ENCODE measurements at regions not wholly inside any gene's neighbourhood (a gene's known extent, or its start where the extent isn't known, plus 50 kb on each side); places are given as distances from the start of the nearest gene placed in this dataset.

DNA sequence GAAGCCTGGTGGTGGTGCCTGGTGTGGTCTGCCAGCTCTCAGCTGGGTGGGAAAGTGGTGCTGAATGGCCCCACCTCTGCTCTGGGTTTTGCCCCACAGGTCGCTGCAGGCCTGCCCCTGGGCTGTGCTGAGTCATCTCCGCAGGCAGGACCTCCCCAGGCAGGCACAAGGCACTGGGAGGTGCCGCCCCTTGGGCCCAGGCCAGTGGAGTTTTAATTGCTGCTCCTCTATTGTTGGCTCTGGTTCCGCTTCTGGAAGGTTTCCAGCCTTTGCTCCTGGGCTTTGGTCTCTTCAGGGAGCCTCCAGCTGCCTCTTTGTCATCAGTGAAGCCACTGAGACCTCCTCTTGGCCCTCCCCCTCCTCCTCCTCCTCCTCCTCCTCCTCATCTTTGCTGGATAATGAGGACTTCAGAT, 180.3 kb upstream of the GRB10 start:
- peak; percentile 98 for DNase-seq

DNA sequence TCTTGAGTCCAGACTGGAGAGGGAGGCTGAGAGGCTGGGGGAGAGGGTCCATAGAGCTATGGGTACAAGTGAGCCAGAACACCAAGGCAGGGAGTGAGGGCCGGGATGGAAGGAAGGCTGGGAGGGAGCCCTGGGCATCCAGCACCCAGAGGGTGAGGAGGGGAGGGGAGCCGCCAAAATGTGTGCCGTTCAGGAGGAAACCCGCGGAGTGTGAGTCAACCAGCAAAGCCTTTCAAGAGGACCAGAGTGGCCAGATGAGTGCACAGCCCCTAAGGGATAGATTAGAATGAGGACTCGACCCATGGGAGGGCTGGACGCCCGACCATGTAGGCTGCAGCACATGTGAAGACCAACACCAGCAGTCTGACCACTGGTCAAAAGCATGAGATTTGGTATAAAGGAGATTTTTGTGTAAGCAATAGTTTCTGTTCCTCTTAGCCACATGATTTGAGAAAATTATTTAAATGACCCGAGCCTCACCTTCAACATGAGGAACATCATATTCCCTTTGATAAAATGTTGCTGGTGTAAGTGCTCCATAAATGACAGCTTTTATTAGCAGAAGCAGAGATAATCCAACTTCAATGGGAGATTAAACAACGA, 179.7 kb upstream of the GRB10 start:
- DNase-seq, result no peak

DNA sequence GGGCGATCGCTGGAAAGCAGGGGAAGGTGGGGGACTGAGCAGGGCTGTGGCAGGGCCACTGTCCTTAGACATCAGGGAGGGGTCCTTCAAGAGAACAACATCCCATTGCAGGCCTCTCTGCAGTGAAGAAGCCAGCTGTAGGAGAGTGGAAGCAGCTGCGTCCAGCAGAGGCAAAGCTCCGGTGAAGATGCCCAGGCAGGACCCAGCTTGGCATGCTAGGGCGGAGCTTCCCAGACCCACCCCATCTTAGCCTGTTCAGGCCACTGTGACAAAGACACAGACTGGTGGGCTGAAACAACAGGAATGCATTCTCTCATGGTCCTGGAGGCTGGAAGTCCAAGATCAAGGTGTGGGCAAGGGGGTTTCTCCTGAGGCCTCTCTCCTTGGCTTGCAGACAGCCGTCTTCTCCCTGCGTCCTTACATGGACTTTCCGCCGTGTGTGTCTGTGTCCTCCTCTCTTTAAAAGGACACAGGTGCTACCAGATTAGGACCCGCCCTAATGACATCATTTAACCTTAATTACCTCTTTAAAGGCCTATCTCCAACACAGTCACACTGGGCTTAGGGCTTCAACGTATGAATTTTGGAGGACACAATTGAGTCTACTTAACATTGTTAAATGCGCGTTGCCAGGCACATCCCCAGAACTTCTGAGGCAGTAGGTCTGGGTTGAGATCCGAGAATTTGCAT, 178.1 kb upstream of the GRB10 start:
- no peak for DNase-seq

DNA sequence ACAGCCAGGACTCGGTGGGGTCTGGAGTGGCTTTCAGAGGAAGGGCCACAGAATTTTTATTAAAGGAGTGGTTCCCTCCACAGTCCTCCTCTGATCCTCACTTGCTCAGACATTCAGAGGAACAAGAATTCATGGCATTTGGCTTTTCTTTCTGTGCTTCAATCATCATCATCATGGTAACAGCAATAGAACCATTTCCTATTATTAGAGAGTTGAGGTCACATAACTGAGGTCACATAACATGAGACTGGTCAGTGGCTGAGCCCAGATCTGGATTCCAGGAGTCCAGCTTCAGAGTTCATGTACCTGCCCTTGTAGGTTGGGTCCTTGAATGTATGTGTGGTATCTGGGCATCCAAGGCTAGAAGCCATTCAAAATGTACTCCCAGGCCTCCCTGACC, 177.3 kb upstream of the GRB10 start:
- no peak for DNase-seq

DNA sequence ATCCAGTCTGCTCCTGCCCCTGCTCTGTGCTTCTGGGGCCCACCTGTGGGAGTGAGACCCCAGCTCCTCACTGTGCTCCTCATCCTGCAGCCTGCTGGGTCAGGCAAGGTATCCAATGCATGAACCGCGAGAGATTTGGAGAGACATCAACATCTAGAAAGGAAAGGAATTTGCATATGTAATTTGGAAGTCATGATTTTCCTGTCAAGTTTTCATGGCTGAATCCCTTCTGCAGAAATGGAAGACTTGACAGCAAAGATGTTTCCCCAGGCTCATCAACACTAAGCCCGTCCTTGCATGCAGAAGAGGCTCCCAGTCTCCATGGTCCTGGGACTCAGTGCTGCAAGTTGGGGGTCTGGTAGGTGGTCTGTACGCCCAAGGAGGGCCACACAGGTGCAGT, 176.9 kb upstream of the GRB10 start:
- no peak for DNase-seq

DNA sequence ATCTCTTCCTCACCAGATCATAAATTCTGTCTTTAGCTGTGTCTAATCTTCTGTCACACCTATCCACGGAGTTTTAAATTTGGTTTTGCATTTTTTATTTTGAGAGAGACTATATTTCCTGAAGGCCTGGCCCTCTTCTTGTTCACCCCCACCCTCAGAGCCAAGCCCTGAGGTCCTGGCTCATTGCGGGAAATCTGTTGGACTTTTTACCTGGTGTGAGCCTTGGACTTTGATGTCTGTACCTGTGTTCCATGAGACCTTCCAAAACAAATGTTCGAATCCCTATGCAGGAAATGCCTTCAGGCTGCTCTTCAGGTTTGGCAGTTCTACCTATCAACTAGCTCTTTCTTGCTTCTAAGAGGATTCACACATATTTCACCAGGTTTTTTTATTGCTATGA, 175.2 kb upstream of the GRB10 start:
- no peak for DNase-seq

DNA sequence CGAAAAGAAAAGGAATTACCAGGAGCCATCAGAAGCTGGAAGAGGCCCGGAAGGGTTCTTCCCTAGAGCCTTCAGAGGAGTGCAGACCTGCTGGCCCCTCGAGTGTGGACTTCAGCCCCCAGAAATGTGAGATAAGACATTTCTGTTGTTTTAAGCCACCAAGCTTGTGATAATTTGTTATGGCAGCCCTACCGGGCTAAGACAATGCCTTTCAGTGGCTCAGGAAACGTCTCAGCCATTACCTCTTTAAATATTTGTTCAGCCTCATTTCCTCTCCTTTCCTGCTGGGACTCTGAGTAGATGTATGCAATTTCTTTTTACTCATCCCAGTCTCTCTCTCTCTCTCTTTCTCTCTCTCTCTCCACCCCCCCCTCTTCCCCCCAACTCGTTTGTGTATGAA, 174.7 kb upstream of the GRB10 start:
- no peak for DNase-seq

DNA sequence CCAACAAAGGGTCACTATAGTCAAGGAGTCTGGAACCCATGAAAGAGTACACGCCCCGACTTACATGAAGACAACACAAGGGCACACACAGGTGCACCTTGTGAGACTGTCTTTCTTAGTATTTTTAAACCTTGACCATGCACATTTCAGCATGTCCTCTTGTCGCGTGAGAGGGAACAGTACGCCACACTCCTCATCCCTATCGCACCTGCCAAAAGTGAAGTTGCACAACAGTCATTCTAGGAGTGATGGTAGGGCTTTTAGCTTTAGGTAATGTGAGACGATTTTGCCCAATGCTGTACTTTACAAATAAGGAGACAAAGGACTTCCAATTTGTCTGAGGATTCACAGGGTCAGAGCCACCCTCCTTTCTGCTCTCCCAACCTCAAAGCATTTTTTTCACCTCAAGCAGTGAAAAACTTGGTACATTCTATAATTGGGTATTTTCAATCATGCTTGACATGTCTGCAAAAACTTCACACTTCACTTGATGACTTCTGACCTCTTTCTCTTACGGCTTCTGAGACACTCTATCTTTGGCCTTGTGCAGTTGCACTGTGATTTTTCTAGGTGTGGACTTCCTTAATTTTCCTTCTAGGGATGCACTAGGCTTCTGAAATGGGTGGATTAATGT, 173.9 kb upstream of the GRB10 start:
- DNase-seq, result no peak

DNA sequence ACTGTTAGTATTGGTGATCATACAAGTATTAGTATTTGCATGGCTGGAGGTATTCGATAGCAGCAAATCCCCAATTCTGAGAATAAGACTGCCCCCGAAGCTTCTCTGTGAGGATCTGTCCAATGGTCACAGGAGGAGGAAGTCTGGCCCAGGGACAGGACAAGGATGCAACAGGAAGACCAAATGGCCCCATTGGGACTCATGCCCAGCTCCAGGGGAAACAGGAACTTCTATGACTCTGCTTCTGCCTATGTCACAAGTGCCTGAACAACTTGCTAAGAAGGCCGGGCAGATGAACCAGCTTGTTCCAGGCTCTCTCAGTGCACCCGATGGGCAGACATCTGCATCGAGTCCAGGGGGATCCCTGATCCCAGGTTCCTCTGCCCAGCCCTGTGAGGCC, 172.0 kb upstream of the GRB10 start:
- no peak for DNase-seq

DNA sequence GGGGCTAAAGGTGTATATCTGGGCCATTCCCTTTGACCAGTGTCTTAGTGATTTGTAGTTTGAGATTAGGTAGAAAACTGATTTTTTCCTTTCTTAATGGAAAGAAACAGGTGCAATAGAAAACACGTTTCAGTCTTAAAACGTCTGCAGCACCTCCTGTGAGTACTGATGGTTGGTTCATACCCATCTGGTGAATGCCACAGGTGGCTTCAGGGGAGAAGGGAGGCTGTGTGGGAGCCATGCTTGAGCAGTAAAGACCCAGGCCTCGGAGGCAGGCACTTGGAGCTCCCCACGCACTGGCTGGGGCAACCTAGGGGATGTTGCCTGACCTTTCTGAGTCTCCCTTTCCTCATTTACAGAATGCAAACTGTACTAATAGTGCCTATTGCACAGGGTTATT, 171.5 kb upstream of the GRB10 start:
- no peak for DNase-seq

DNA sequence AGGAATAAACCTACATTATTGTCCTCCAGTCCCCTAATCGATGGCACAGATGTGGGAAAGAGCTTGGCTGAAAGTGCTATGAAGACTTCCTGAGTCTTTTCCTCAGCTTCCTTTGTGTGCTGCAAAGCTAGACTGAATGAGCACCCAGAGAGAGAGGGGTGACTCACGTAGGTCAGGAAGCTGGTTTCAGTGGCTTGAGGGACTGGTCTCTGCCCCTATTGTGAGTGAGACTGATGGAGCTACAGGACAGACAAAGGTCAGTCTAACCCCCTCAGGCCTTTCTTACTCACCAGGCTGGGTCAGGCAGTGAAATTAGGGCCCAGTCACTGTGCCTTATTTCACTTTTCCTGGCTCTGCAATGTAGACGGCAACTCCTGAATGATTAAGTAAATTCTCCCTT, 171.1 kb upstream of the GRB10 start:
- no peak for DNase-seq

DNA sequence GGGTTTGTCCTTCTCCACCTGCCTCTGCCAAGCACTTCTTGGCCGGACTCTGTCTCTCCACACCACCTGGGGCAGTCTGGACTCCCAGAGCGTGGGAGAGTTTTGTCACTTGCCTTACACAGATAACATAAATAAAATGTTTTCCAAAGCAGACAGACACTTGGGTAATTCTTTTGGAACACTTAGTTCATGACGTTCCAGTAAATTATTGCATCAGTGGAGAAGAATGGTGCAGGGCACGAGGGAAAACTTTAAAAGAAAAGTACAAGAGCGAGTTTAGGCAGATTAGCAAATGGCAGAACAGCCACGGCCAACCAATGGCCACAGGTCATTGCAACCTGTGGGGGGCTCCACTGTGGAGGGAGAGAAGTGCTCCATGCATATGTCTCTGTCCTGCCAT, 170.6 kb upstream of the GRB10 start:
- no peak for DNase-seq

DNA sequence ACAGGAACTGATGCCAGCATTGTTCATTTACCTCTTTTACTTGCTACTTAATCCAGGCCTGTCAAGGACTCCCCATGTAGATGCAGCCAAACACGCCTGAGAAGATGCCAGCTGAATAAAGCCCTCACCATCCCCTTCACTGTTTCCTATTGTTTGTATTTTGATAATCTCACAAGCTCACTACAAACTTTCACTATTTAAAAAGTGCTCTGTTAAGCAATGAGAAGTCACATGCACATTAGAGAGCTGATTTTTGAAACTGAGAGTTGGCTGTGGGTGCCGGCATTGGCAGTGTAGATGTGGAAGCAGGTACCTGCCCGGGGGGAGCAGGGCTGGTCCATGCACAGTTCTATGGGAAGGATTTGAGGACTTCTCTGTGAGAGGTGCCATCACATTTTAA, 169.8 kb upstream of the GRB10 start:
- no peak for DNase-seq

DNA sequence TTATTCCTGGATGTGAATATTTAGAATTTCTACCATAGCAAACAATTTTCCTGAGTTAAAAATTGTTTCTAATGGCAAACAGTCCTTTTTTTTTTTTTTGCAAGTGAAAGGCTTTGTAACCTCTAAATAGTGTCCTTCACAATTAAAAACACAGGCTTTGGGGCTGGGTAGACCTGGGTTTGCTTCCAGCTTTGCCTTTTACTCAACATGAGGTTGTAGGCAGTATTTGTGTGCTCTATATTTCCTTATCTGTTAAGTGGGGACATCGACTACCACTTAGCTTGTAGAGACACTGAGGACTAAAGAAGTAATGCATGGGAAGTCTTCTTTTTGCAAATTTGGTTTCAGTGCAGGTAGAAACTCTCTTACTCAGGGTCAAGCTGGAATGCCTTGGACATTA, 169.4 kb upstream of the GRB10 start:
- DNase-seq, result no peak

DNA sequence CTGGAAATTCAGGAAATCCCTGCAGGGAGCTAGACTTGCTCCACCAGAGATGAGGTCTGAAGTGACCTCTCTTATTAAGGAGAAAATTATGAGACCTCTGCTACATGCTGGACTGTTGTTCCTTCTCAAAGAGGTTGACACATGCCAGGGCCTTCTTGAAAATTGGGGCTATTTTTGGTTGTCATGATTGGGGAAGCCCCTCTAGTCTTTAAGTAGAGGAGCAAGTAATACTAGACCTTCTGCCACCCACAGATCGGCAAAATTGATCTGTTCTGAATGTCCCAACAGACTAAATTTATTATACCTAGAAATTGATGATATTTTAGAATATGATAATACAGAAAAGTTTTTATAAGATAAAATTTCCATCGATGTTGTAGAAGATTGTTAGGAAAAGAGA, 160.8 kb upstream of the GRB10 start:
- DNase-seq, result no peak

DNA sequence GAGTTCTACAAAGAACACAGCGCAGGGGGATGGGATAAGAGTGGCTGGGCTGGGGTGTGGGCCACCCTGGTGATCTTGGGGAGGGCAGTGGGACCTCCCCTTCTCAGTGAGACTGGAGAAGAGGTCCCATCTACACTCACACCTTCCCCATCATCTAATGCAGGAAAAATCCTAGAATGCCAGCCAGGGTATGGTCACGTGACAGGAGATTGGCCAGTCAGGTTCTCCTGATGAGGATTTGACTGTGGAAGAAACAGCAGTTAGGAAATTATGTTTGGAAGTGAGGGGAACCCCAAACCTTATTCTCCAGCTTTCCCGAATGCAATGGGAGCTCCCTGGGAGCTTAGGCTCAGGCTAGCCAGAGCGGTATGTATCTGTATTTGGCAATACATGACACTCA, 158.8 kb upstream of the GRB10 start:
- DNase-seq, result no peak

DNA sequence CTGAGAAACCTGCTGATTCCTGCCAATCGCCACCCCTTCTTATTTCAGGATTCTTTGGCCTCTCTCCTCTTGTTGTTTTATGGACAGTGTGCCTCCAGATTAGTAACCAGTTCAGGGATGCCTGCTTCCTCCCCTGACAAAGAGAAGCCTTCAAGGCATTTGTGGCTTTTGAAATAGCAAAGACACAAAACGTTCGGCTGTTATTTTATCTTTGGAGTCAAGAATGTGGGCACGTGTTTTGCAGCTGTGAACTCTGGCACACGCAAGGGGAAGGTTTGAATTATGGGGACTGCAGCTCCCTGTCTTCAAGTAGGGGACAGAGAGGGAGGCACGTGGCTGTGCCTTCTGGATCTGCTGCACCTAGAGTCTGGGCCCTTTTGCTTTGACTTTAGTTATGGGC, 157.9 kb upstream of the GRB10 start:
- DNase-seq, result no peak

DNA sequence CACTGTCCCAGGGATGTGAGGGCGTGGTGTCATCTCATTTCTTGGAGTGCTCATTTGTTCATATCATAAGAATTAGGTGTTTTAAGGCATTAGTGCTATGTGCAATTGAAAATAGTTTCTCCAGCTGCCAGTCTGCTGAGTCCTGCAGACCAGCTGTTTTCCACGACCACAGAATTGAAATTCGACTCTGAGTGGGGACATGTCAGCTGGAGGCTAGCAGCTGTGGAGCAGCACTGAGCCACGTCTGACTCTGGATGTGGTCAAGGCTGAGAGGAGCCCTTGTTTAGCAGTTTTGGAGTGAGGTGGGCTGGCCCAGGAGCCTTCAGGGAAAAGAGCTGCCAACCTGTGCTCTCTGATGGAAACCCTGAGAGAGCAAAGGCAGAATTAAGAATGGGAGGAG, 156.3 kb upstream of the GRB10 start:
- DNase-seq, result no peak

DNA sequence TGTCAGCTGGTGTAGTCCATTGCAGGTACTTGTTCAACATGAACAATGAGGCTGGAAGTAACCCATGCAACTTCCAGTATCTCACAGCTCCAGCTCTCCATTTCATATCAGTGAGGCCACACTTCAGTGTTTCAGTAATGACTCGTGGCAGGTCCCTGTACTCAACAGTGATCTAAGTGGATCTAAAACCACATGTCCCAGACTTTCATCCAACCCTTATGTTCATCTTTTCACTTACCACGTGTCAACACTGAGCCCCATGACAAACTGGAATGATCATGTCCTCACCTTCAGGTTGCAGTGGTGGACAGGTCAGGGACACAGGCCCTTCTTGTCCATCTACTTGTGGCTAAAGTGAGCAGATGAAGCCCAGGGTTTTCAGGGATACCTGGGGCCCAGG, 155.0 kb upstream of the GRB10 start:
- DNase-seq, result no peak

DNA sequence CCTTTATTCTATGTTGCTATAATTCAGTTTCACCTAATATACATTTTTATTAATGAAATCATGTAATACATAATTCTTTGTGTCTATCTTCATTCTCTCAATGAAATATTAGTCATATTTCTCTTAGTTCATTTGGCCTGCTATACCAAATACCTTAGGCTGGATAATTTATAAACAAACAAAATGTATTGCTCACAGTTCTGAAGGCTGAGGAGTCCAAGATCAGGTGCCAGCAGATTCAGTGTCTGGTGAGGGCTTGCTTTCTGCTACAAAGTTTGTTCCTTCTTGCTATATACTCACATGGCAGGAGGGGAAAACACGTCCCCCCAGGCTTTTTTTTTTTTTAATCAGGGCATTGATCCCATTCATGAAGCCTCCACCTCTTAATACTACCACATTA, 143.4 kb upstream of the GRB10 start:
- no peak for DNase-seq

DNA sequence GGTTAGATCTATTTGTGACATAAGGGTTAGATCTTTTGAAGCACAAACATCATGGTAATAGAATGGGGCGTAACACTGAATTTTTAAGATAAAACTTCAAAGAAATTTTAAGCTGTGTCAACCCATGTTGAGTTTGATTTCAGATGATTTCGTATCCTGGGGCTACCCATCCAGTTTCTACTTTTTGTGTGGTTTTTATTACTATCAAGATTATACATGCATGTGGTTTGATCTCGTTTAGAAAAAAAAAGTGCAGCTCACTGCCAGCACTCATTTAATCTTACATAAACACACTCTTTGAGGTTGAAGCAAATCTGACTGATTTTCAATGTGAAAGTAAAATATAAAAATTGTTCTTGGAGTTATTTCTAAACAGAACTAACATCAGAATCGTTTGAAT, 140.8 kb upstream of the GRB10 start:
- no peak for DNase-seq

DNA sequence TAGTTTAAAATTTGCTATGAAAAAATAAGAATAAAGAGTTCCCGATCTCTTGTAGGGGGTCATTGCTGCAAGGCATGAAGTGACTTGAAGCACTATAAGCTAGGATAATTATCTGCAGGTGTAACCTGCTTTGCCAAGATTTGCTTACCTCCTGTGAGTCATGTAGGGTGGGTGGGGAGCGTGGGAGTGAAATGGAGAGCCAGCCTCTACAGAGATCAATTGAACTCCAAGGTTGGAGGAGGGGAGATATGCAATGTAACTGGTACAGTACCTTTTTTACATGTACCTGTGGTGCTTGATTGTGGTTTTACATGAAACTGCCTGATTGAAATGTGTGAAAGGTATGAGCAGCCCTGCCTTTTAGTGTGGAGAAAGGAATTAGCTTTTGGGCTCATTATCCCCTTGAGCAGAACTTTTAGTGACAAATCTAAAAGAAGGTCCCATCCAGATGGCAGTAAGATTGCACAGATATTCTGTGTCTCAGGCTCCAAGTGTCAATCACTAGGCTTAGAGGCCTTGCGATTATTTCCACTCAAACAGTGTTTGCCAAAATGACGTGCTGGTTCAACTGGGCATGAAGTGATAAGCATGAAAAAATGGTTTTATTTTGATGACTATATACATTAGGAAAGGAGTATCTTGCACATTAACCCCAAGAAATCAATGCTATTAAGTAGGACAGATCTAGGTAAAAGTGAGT, 138.6 kb upstream of the GRB10 start:
- no peak for DNase-seq

DNA sequence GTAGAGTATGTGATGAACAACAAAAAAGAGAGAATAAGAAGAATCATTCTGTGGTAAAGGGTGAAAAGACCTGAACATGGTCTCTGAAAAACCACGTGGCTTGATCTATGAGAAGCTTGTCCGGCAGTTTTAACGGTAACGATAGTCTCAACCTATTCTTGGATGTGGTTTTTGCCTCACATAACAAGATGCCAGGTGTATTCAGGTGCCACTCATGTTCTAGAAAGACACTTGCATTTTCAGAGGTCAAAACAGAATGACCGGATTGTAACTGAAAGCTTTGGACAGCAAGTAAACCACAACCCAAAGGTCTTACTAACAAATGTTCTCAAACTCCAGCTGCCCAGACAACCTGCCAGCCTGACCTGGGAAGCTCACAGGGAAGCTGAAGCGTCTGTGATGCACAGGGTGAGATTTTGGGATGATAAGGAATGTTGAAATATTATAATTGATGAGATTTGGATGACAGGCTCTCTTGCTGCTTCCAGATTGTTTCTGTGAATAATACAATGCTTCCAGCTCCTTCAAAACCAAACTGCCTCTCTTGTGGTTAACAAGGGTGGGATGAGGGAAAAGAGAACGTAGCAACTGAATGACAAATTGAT, 137.4 kb upstream of the GRB10 start:
- DNase-seq, result no peak

DNA sequence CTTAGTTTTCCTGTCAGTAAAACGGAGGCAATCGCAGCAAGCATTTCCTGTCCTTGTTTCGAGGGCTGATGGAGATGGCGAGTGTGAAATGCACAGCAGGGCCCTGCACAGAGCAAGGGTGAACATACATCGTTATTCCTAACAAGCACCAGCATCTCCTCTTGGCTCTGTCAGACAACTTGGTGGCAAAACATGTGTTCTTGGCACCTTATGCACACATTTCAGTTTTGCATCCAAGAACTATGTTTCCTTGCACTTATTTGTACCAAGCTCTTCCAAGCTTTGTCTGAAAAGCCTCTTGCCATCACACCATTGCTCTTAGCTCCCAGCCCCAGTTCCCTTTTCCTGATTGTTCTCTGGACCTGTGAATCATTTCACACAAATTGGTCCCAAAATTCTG, 132.9 kb upstream of the GRB10 start:
- DNase-seq, result no peak
